HG02885 (cell line): ENCODE measurements at regions not wholly inside any gene's neighbourhood (a gene's known extent, or its start where the extent isn't known, plus 50 kb on each side); places are given as distances from the start of the nearest gene placed in this dataset.

Experiments
- ATAC-seq: cut with Tn5 transposase; IDR thresholded peaks from one replicate; pipeline ENCODE4 v1.9.1; 2021; ENCODE audit warnings: mild to moderate bottlenecking; ENCODE audit not compliant: unreplicated experiment, poor library complexity

- ATAC-seq = no peak
Measured at GRCh38 chr1:5375481-5375880, 616.7 kb downstream of the NPHP4 start.

GRCh38 chr1:5374192-5374591 is 618.0 kb downstream of the NPHP4 start:
- ATAC-seq = no peak

GRCh38 chr1:5373281-5373680 is 618.9 kb downstream of the NPHP4 start:
- no peak for ATAC-seq

GRCh38 chr1:5371270-5371669 is 621.0 kb downstream of the NPHP4 start:
- ATAC-seq = no peak

GRCh38 chr1:5370311-5370710 is 621.9 kb downstream of the NPHP4 start:
- no peak for ATAC-seq

GRCh38 chr1:5369223-5369622 is 623.0 kb downstream of the NPHP4 start:
- ATAC-seq = no peak

GRCh38 chr1:5368201-5368600 is 624.0 kb downstream of the NPHP4 start:
- no peak for ATAC-seq

- ATAC-seq = no peak
Measured at GRCh38 chr1:5367306-5367705, 624.9 kb downstream of the NPHP4 start.

- no peak for ATAC-seq
Measured at GRCh38 chr1:5365751-5366150, 626.5 kb downstream of the NPHP4 start.

GRCh38 chr1:5364591-5364990 is 627.6 kb downstream of the NPHP4 start:
- no peak for ATAC-seq

GRCh38 chr1:5354681-5355080 is 637.5 kb downstream of the NPHP4 start:
- no peak for ATAC-seq

GRCh38 chr1:5351366-5351765 is 640.9 kb downstream of the NPHP4 start:
- no peak for ATAC-seq

GRCh38 chr1:5349526-5349925 is 642.7 kb downstream of the NPHP4 start:
- ATAC-seq = no peak

- ATAC-seq = no peak
Measured at GRCh38 chr1:5348732-5349465, 643.3 kb downstream of the NPHP4 start.

GRCh38 chr1:5347726-5348125 is 644.5 kb downstream of the NPHP4 start:
- no peak for ATAC-seq

- ATAC-seq = no peak
Measured at GRCh38 chr1:5345556-5345955, 646.7 kb downstream of the NPHP4 start.

GRCh38 chr1:5343256-5344020 is 648.8 kb downstream of the NPHP4 start:
- ATAC-seq = no peak

GRCh38 chr1:5342830-5343229 is 649.4 kb downstream of the NPHP4 start:
- no peak for ATAC-seq

GRCh38 chr1:5342172-5342571 is 650.1 kb downstream of the NPHP4 start:
- ATAC-seq = no peak

GRCh38 chr1:5341471-5341870 is 650.8 kb downstream of the NPHP4 start:
- ATAC-seq = no peak

GRCh38 chr1:5340560-5341130 is 651.6 kb downstream of the NPHP4 start:
- no peak for ATAC-seq
